H9 (cell line): ENCODE measurements at regions not wholly inside any gene's neighbourhood (a gene's known extent, or its start where the extent isn't known, plus 50 kb on each side); places are given as distances from the start of the nearest gene placed in this dataset.

Experiments
- DNase-seq: peaks from one replicate; pipeline ENCODE4 v3.0.0-alpha.2; 2017
- H2AFZ ChIP-seq: one replicate; pipeline ENCODE4 v1.6.1; 2013; ENCODE audit warnings: mild to moderate bottlenecking, low read length, control low read depth, moderate library complexity
- H2AK5ac ChIP-seq: 2 replicates; pipeline ENCODE4 v1.6.1; 2013; ENCODE audit warnings: low read length, control low read depth, mixed read lengths; ENCODE audit not compliant: insufficient read length
- H2BK120ac ChIP-seq: one replicate; pipeline ENCODE4 v1.6.1; 2013; ENCODE audit warnings: low read depth, mild to moderate bottlenecking, low read length, control low read depth, inconsistent platforms; ENCODE audit not compliant: poor library complexity, severe bottlenecking
- H2BK12ac ChIP-seq: 2 replicates; pipeline ENCODE4 v1.6.1; 2013; ENCODE audit warnings: low read length, control low read depth, mixed read lengths, low read depth; ENCODE audit not compliant: insufficient read length
- H2BK15ac ChIP-seq: 2 replicates; pipeline ENCODE4 v1.6.1; 2013; ENCODE audit warnings: low read depth, low read length, control low read depth
- H2BK20ac ChIP-seq: one replicate; pipeline ENCODE4 v1.6.1; 2013; ENCODE audit warnings: low read depth, mild to moderate bottlenecking, low read length, control low read depth, inconsistent platforms; ENCODE audit not compliant: poor library complexity, severe bottlenecking
- H2BK5ac ChIP-seq: 2 replicates; pipeline ENCODE4 v1.6.1; 2013; ENCODE audit warnings: low read length, control low read depth, mixed read lengths; ENCODE audit not compliant: insufficient read length
- H3K14ac ChIP-seq: 2 replicates; pipeline ENCODE4 v1.6.1; 2013; ENCODE audit warnings: low read length, control low read depth; ENCODE audit not compliant: insufficient read depth
- H3K18ac ChIP-seq: 2 replicates; pipeline ENCODE4 v1.6.1; 2013; ENCODE audit warnings: low read depth, mild to moderate bottlenecking, mixed read lengths, low read length, control low read depth; ENCODE audit not compliant: insufficient read length
- H3K23ac ChIP-seq: 2 replicates; pipeline ENCODE4 v1.6.1; 2013; ENCODE audit warnings: low read length, control low read depth, mixed read lengths, low read depth; ENCODE audit not compliant: insufficient read length
- H3K23me2 ChIP-seq: 2 replicates; pipeline ENCODE4 v1.6.1; 2013; ENCODE audit warnings: low read depth, mild to moderate bottlenecking, mixed read lengths, low read length, control low read depth; ENCODE audit not compliant: insufficient read length, poor library complexity, severe bottlenecking
- H3K27ac ChIP-seq: 2 replicates; pipeline ENCODE4 v1.5.1; 2013; ENCODE audit warnings: low read length, control low read depth, mixed read lengths, low read depth; ENCODE audit not compliant: insufficient read length
- H3K27me3 ChIP-seq: 2 replicates; pipeline ENCODE4 v1.6.1; 2013; ENCODE audit warnings: low read length, control low read depth, inconsistent platforms; ENCODE audit not compliant: insufficient read depth
- H3K4ac ChIP-seq: 2 replicates; pipeline ENCODE4 v1.6.1; 2013; ENCODE audit warnings: low read depth, mild to moderate bottlenecking, control low read depth, inconsistent platforms, low read length, moderate library complexity
- H3K4me1 ChIP-seq: 2 replicates; pipeline ENCODE4 v1.6.1; 2013; ENCODE audit warnings: low read length, control low read depth, inconsistent platforms; ENCODE audit not compliant: insufficient read depth
- H3K4me2 ChIP-seq: 2 replicates; pipeline ENCODE4 v1.6.1; 2013; ENCODE audit warnings: low read length, control low read depth, mixed read lengths; ENCODE audit not compliant: insufficient read length, insufficient read depth
- H3K56ac ChIP-seq: 2 replicates; pipeline ENCODE4 v1.6.1; 2013; ENCODE audit warnings: low read depth, mild to moderate bottlenecking, mixed read lengths, low read length, control low read depth; ENCODE audit not compliant: insufficient read length
- H3K79me1 ChIP-seq: 2 replicates; pipeline ENCODE4 v1.6.1; 2013; ENCODE audit warnings: low read depth, mild to moderate bottlenecking, moderate library complexity, low read length, control low read depth, inconsistent platforms; ENCODE audit not compliant: insufficient read depth, poor library complexity, severe bottlenecking
- H3K79me2 ChIP-seq: 2 replicates; pipeline ENCODE4 v1.6.1; 2013; ENCODE audit warnings: low read length, control low read depth, inconsistent platforms; ENCODE audit not compliant: insufficient read depth
- H3K9ac ChIP-seq: 2 replicates; pipeline ENCODE4 v1.6.1; 2013; ENCODE audit warnings: low read length, control low read depth, mixed read lengths; ENCODE audit not compliant: insufficient read length; ENCODE audit errors: extremely low read depth
- H3K9me3 ChIP-seq: one replicate; pipeline ENCODE4 v1.6.1; 2013; ENCODE audit warnings: low read depth, low read length, inconsistent platforms; ENCODE audit not compliant: control insufficient read depth
- H3T11ph ChIP-seq: one replicate; pipeline ENCODE4 v1.6.1; 2013; ENCODE audit warnings: mild to moderate bottlenecking, low read length, control low read depth, inconsistent platforms
- H4K20me1 ChIP-seq: one replicate; pipeline ENCODE4 v1.6.1; 2013; ENCODE audit not compliant: control insufficient read depth, insufficient read length, insufficient read depth
- H4K5ac ChIP-seq: 2 replicates; pipeline ENCODE4 v1.6.1; 2013; ENCODE audit warnings: low read depth, mild to moderate bottlenecking, mixed read lengths, low read length, control low read depth; ENCODE audit not compliant: insufficient read length
- H4K8ac ChIP-seq: replicated peaks from 2 replicates; pipeline ENCODE4 v1.6.1; 2013; ENCODE audit warnings: low read length, control low read depth, mixed read lengths, low read depth; ENCODE audit not compliant: insufficient read length
- H4K91ac ChIP-seq: 2 replicates; pipeline ENCODE4 v1.6.1; 2013; ENCODE audit warnings: low read depth, mild to moderate bottlenecking, moderate library complexity, mixed read lengths, low read length, control low read depth; ENCODE audit not compliant: insufficient read length
- H3K27ac Mint-ChIP-seq, 3 experiments: 2 replicates in 2 of 3; 3 replicates in 1 of 3; pipeline ENCODE4 v1.8.0; 2020 to 2021; ENCODE audit warnings: mixed read lengths in 3 of 3, mild to moderate bottlenecking in 1 of 3, moderate library complexity in 1 of 3
- H3K27me3 Mint-ChIP-seq: 2 replicates; pipeline ENCODE4 v1.8.0; 2021; ENCODE audit warnings: low read depth, mild to moderate bottlenecking, moderate library complexity, mixed read lengths
- H3K36me3 Mint-ChIP-seq, 3 experiments: 2 replicates in 2 of 3; 3 replicates in 1 of 3; pipeline ENCODE4 v1.8.0; 2020 to 2021; ENCODE audit warnings: low read depth in 3 of 3, mixed read lengths in 3 of 3; ENCODE audit not compliant: insufficient read depth in 1 of 3
- H3K4me1 Mint-ChIP-seq, 2 experiments: 2 replicates each; pipeline ENCODE4 v1.8.0; 2020; ENCODE audit warnings: mixed read lengths in 2 of 2
- H3K4me3 Mint-ChIP-seq, 2 experiments: 2 replicates in 1 of 2; 3 replicates in 1 of 2; pipeline ENCODE4 v1.8.0; 2020 to 2021; ENCODE audit warnings: mild to moderate bottlenecking in 2 of 2, mixed read lengths in 2 of 2, moderate library complexity in 1 of 2
- H3K9me3 Mint-ChIP-seq, 2 experiments: 2 replicates in 1 of 2; 3 replicates in 1 of 2; pipeline ENCODE4 v1.8.0; 2020; ENCODE audit warnings: mild to moderate bottlenecking in 2 of 2, mixed read lengths in 2 of 2, moderate library complexity in 1 of 2
- WGBS: extraction: QIAGEN DNeasy Blood & Tissue Kit; methylation state at CpG from one replicate; pipeline ENCODE4 v1.1.7; 2013; ENCODE audit warnings: missing lambda C conversion rate, low lambda C conversion rate, mixed read lengths; ENCODE audit not compliant: insufficient read length; ENCODE audit errors: extremely low coverage; 5-methylcytosine and 5-hydroxymethylcytosine counted together
- TF ChIP-seq, protein P1 (sequence below): fragments of 200-600 bp; sonication (generic); conservative IDR thresholded peaks from 3 replicates; pipeline ENCODE4 v1.8.0; 2021; ENCODE audit warnings: antibody characterized with exemption, mild to moderate bottlenecking

- no peak overlapping the region for H2BK15ac ChIP-seq
- no peak overlapping the region for H3K56ac ChIP-seq
- H3T11ph ChIP-seq = no peak overlapping the region
- H3K18ac ChIP-seq = no peak overlapping the region
- no peaks in the 10 kb centered on the region for H3K79me1 ChIP-seq
- peaks cover 7 to 31% (median 16%) of the 10 kb centered on the region in 3 experiments for H3K36me3 Mint-ChIP-seq
- no CpG with 5 or more reads among the region's 1 CpG for WGBS
- H3K27ac Mint-ChIP-seq = no peak overlapping the region
- no peaks in the 10 kb centered on the region for H3K23me2 ChIP-seq
- H2BK12ac ChIP-seq = no peak overlapping the region
- peaks cover 23 to 30% of the 10 kb centered on the region in 2 experiments for H3K9me3 Mint-ChIP-seq
- H3K4me3 Mint-ChIP-seq = no peak overlapping the region
- no peak overlapping the region for H4K8ac ChIP-seq
- no peaks in the 10 kb centered on the region for H3K27me3 Mint-ChIP-seq
- no peak overlapping the region for H2AK5ac ChIP-seq
- no peaks in the 10 kb centered on the region for H4K20me1 ChIP-seq
- no peak overlapping the region for H3K14ac ChIP-seq
- no peak overlapping the region for H2BK120ac ChIP-seq
- no peaks in the 10 kb centered on the region for H3K4me1 Mint-ChIP-seq
- H4K91ac ChIP-seq = no peak overlapping the region
- H3K4me2 ChIP-seq = no peak overlapping the region
- peaks cover 8% of the 10 kb centered on the region for H3K9me3 ChIP-seq
- no peak overlapping the region for H3K9ac ChIP-seq
- H3K27me3 ChIP-seq = no peaks in the 10 kb centered on the region
- no peak overlapping the region for H2AFZ ChIP-seq
- H3K27ac ChIP-seq = no peak overlapping the region
- H4K5ac ChIP-seq = no peak overlapping the region
- TF ChIP-seq, protein P1, sequence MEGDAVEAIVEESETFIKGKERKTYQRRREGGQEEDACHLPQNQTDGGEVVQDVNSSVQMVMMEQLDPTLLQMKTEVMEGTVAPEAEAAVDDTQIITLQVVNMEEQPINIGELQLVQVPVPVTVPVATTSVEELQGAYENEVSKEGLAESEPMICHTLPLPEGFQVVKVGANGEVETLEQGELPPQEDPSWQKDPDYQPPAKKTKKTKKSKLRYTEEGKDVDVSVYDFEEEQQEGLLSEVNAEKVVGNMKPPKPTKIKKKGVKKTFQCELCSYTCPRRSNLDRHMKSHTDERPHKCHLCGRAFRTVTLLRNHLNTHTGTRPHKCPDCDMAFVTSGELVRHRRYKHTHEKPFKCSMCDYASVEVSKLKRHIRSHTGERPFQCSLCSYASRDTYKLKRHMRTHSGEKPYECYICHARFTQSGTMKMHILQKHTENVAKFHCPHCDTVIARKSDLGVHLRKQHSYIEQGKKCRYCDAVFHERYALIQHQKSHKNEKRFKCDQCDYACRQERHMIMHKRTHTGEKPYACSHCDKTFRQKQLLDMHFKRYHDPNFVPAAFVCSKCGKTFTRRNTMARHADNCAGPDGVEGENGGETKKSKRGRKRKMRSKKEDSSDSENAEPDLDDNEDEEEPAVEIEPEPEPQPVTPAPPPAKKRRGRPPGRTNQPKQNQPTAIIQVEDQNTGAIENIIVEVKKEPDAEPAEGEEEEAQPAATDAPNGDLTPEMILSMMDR = no peak
- no peak overlapping the region for H3K23ac ChIP-seq
- no peaks in the 10 kb centered on the region for H3K4me1 ChIP-seq
- DNase-seq = no peak
- no peak overlapping the region for H2BK5ac ChIP-seq
- H3K79me2 ChIP-seq = no peaks in the 10 kb centered on the region
- no peak overlapping the region for H3K4ac ChIP-seq
- no peak overlapping the region for H2BK20ac ChIP-seq
These were observed 458.7 kb downstream of the FAT4 start for GRCh38 chr4:125773502-125773901.
